Neuronal stem cell (in vitro differentiated cells): ENCODE measurements at regions not wholly inside any gene's neighbourhood (a gene's known extent, or its start where the extent isn't known, plus 50 kb on each side); places are given as distances from the start of the nearest gene placed in this dataset.

Experiments used
- DNase-seq: peaks from one replicate; pipeline ENCODE4 v3.0.0-alpha.2; 2013; ENCODE audit warnings: low spot score
- H2AFZ ChIP-seq: one replicate; pipeline ENCODE4 v1.6.1; 2013; ENCODE audit warnings: mild to moderate bottlenecking, low read length, inconsistent platforms
- H2AK5ac ChIP-seq: 2 replicates; pipeline ENCODE4 v1.6.1; 2013; ENCODE audit warnings: low read depth, mild to moderate bottlenecking, inconsistent platforms, low read length, moderate library complexity, mixed read lengths
- H2BK120ac ChIP-seq: 2 replicates; pipeline ENCODE4 v1.6.1; 2013; ENCODE audit warnings: low read depth, mild to moderate bottlenecking, inconsistent platforms, low read length, moderate library complexity, mixed read lengths
- H2BK12ac ChIP-seq: one replicate; pipeline ENCODE4 v1.6.1; 2013; ENCODE audit warnings: low read length, inconsistent platforms
- H2BK15ac ChIP-seq: 2 replicates; pipeline ENCODE4 v1.6.1; 2013; ENCODE audit warnings: mild to moderate bottlenecking, low read length, inconsistent platforms, mixed read lengths
- H2BK5ac ChIP-seq: one replicate; pipeline ENCODE4 v1.6.1; 2013; ENCODE audit warnings: inconsistent platforms, mild to moderate bottlenecking, low read length, moderate library complexity
- H3K14ac ChIP-seq: one replicate; pipeline ENCODE4 v1.6.1; 2013; ENCODE audit warnings: low read length, inconsistent platforms
- H3K18ac ChIP-seq: 2 replicates; pipeline ENCODE4 v1.6.1; 2013; ENCODE audit warnings: low read length, inconsistent platforms
- H3K23ac ChIP-seq: 2 replicates; pipeline ENCODE4 v1.6.1; 2013; ENCODE audit warnings: low read depth, mild to moderate bottlenecking, mixed read lengths, low read length, inconsistent platforms; ENCODE audit not compliant: poor library complexity
- H3K27ac ChIP-seq: replicated peaks from 3 replicates; pipeline ENCODE4 v1.5.1; 2013; ENCODE audit warnings: low read length, inconsistent platforms
- H3K27me3 ChIP-seq, 3 experiments: 2 replicates each; pipeline ENCODE4 v1.6.1; 2013; ENCODE audit warnings: low read length in 3 of 3, mild to moderate bottlenecking in 2 of 3, inconsistent platforms in 1 of 3, low read depth in 1 of 3, mixed read lengths in 1 of 3, moderate library complexity in 1 of 3; ENCODE audit not compliant: control insufficient read depth in 3 of 3, insufficient read depth in 3 of 3
- H3K36me3 ChIP-seq, 2 donors: replicated peaks in 1 of 2; 2 replicates each; pipeline ENCODE4 v1.6.1; 2013; ENCODE audit warnings: low read length in 2 of 2; ENCODE audit not compliant: control insufficient read depth in 2 of 2, insufficient read depth in 2 of 2
- H3K4ac ChIP-seq: 2 replicates; pipeline ENCODE4 v1.6.1; 2013; ENCODE audit warnings: inconsistent platforms, mild to moderate bottlenecking, low read length, moderate library complexity
- H3K4me1 ChIP-seq, 2 donors: 1 replicate in 1 of 2; 2 replicates in 1 of 2; pipeline ENCODE4 v1.6.1; 2013; ENCODE audit warnings: low read length in 2 of 2, low read depth in 1 of 2; ENCODE audit not compliant: control insufficient read depth in 2 of 2, insufficient read depth in 1 of 2
- H3K4me2 ChIP-seq: one replicate; pipeline ENCODE4 v1.6.1; 2013; ENCODE audit warnings: mild to moderate bottlenecking, low read length, inconsistent platforms; ENCODE audit not compliant: insufficient read depth, poor library complexity, severe bottlenecking
- H3K4me3 ChIP-seq, 2 donors: 2 replicates each; pipeline ENCODE4 v1.5.1; 2013; ENCODE audit warnings: low read length in 2 of 2, mild to moderate bottlenecking in 2 of 2, inconsistent platforms in 1 of 2, moderate library complexity in 1 of 2
- H3K79me1 ChIP-seq: one replicate; pipeline ENCODE4 v1.6.1; 2013; ENCODE audit warnings: low read depth, mild to moderate bottlenecking, inconsistent platforms, low read length, moderate library complexity
- H3K9ac ChIP-seq: one replicate; pipeline ENCODE4 v1.6.1; 2013; ENCODE audit warnings: mild to moderate bottlenecking, low read depth, low read length, inconsistent platforms; ENCODE audit not compliant: poor library complexity
- H3K9me3 ChIP-seq, 2 donors: replicated peaks in 1 of 2; 2 replicates each; pipeline versions ENCODE3 to v1.6.1; 2013; ENCODE audit warnings: low read length in 2 of 2, mild to moderate bottlenecking in 2 of 2, inconsistent platforms in 1 of 2, low read depth in 1 of 2, mixed read lengths in 1 of 2, moderate library complexity in 1 of 2; ENCODE audit not compliant: control insufficient read depth in 2 of 2, insufficient read depth in 1 of 2
- H4K8ac ChIP-seq: one replicate; pipeline ENCODE4 v1.6.1; 2013; ENCODE audit warnings: low read depth, mild to moderate bottlenecking, inconsistent platforms, low read length, moderate library complexity
- H4K91ac ChIP-seq: one replicate; pipeline ENCODE4 v1.6.1; 2013; ENCODE audit warnings: low read length, low read depth, mild to moderate bottlenecking, inconsistent platforms; ENCODE audit not compliant: poor library complexity
- WGBS, 2 donors: extraction: QIAGEN DNeasy Blood & Tissue Kit; methylation state at CpG; one replicate each; pipeline ENCODE4 v1.1.7; 2013; ENCODE audit warnings: missing lambda C conversion rate in 2 of 2, mixed read lengths in 1 of 2; ENCODE audit not compliant: insufficient read length in 2 of 2, insufficient replicate concordance in 1 of 2; ENCODE audit errors: extremely low coverage in 2 of 2; 5-methylcytosine and 5-hydroxymethylcytosine counted together

GRCh38 chrX:111010111-111010510 lies 85.9 kb upstream of the PAK3 start:
- no peak overlapping the region for H2BK12ac ChIP-seq
- H2BK5ac ChIP-seq = no peak overlapping the region
- no peaks in the 10 kb centered on the region for H3K27me3 ChIP-seq
- no peaks in the 10 kb centered on the region for H3K79me1 ChIP-seq
- H2BK120ac ChIP-seq = no peak overlapping the region
- H4K8ac ChIP-seq = no peak overlapping the region
- H3K9me3 ChIP-seq = no peaks in the 10 kb centered on the region
- H3K4me2 ChIP-seq = no peak overlapping the region
- H3K27ac ChIP-seq = no peak overlapping the region
- no peak overlapping the region for H2AK5ac ChIP-seq
- no peak for DNase-seq
- no peak overlapping the region for H3K18ac ChIP-seq
- no peaks in the 10 kb centered on the region for H3K36me3 ChIP-seq
- H3K23ac ChIP-seq = no peak overlapping the region
- no peak overlapping the region for H2BK15ac ChIP-seq
- no peak overlapping the region for H2AFZ ChIP-seq
- WGBS, 2 donors = no CpG with 5 or more reads among the region's 3 CpGs
- H3K9ac ChIP-seq = no peak overlapping the region
- no peak overlapping the region for H3K4ac ChIP-seq
- peaks cover 0 to 4% of the 10 kb centered on the region in 2 donors for H3K4me1 ChIP-seq
- no peak overlapping the region for H3K4me3 ChIP-seq
- no peak overlapping the region for H3K14ac ChIP-seq
- H4K91ac ChIP-seq = no peak overlapping the region

- Histone ChIP-seq H3K23ac (no peak overlapping the region), H4K8ac (no peak overlapping the region), H3K4me3 (no peak overlapping the region), H3K18ac (no peak overlapping the region), H2BK15ac (no peak overlapping the region), H3K36me3 (no peaks in the 10 kb centered on the region), H3K9me3 (no peaks in the 10 kb centered on the region), H3K79me1 (no peaks in the 10 kb centered on the region), H3K4me1 (peaks cover 0 to 4% of the 10 kb centered on the region in 2 donors), H3K4ac (no peak overlapping the region), H3K14ac (no peak overlapping the region), H4K91ac (no peak overlapping the region), H2BK12ac (no peak overlapping the region), H2BK120ac (no peak overlapping the region), H2AK5ac (no peak overlapping the region), H2AFZ (no peak overlapping the region), H3K27me3 (no peaks in the 10 kb centered on the region), H3K27ac (no peak overlapping the region), H3K4me2 (no peak overlapping the region), H2BK5ac (no peak overlapping the region), H3K9ac (no peak overlapping the region)
- no CpG with 5 or more reads among the region's 3 CpGs for WGBS, 2 donors
- no peak for DNase-seq
Observed at GRCh38 chrX:111009256-111009655, 86.7 kb upstream of the PAK3 start.

- H3K4me2 ChIP-seq = no peak overlapping the region
- no peak overlapping the region for H2BK120ac ChIP-seq
- H3K27ac ChIP-seq = no peak overlapping the region
- H2AFZ ChIP-seq = no peak overlapping the region
- H3K4me3 ChIP-seq = no peak overlapping the region
- no peak overlapping the region for H3K23ac ChIP-seq
- no peak overlapping the region for H4K91ac ChIP-seq
- DNase-seq = no peak
- H3K14ac ChIP-seq = no peak overlapping the region
- H3K27me3 ChIP-seq = no peaks in the 10 kb centered on the region
- H3K4ac ChIP-seq = no peak overlapping the region
- H2BK5ac ChIP-seq = no peak overlapping the region
- H3K4me1 ChIP-seq = peaks cover 0 to 4% of the 10 kb centered on the region in 2 donors
- no peaks in the 10 kb centered on the region for H3K36me3 ChIP-seq
- no peak overlapping the region for H2AK5ac ChIP-seq
- no peak overlapping the region for H4K8ac ChIP-seq
- no peak overlapping the region for H2BK15ac ChIP-seq
- no peaks in the 10 kb centered on the region for H3K79me1 ChIP-seq
- H3K18ac ChIP-seq = no peak overlapping the region
- H2BK12ac ChIP-seq = no peak overlapping the region
- no peaks in the 10 kb centered on the region for H3K9me3 ChIP-seq
- H3K9ac ChIP-seq = no peak overlapping the region
- WGBS, 2 donors = no CpG with 5 or more reads among the region's 2 CpGs
Observed at GRCh38 chrX:111008126-111008525, 87.9 kb upstream of the PAK3 start.

GRCh38 chrX:111007238-111007637 lies 88.8 kb upstream of the PAK3 start:
- no CpG with 5 or more reads among the region's 1 CpG for WGBS, 2 donors
- Histone ChIP-seq H3K36me3 (no peaks in the 10 kb centered on the region), H3K9me3 (no peaks in the 10 kb centered on the region), H3K23ac (no peak overlapping the region), H3K4me3 (no peak overlapping the region), H2BK15ac (no peak overlapping the region), H2AK5ac (no peak overlapping the region), H2AFZ (no peak overlapping the region), H2BK5ac (no peak overlapping the region), H3K27ac (no peak overlapping the region), H2BK12ac (no peak overlapping the region), H3K4ac (no peak overlapping the region), H4K91ac (no peak overlapping the region), H3K9ac (no peak overlapping the region), H3K18ac (no peak overlapping the region), H4K8ac (no peak overlapping the region), H3K27me3 (no peaks in the 10 kb centered on the region), H3K4me1 (peaks cover 0 to 4% of the 10 kb centered on the region in 2 donors), H3K14ac (no peak overlapping the region), H3K4me2 (no peak overlapping the region), H3K79me1 (no peaks in the 10 kb centered on the region), H2BK120ac (no peak overlapping the region)
- no peak for DNase-seq
